Sigmoid colon (tissue), 6 donors: ENCODE measurements at regions not wholly inside any gene's neighbourhood (a gene's known extent, or its start where the extent isn't known, plus 50 kb on each side); places are given as distances from the start of the nearest gene placed in this dataset.
A peak's percentile ranks its signal among the peaks of the same experiment; 100 is the strongest.
"Not testable (repeated sequence)": the region's sequence is repeated elsewhere in the genome, so short reads cannot be mapped to it uniquely, and the experiment has no call there.

Source experiments
- DNase-seq: peaks from one replicate; pipeline ENCODE4 v3.0.0-alpha.2; 2019
- H3K27ac ChIP-seq, 4 donors: fragments of 200-600 bp; sonication (generic); one replicate each; pipeline ENCODE4 v1.5.1; 2016 to 2019; ENCODE audit warnings: mild to moderate bottlenecking in 1 of 4
- H3K27me3 ChIP-seq, 3 donors: fragments of 200-600 bp; sonication (generic); one replicate each; pipeline ENCODE4 v1.5.1; 2019; ENCODE audit warnings: mild to moderate bottlenecking in 1 of 3
- H3K36me3 ChIP-seq, 4 donors: fragments of 200-600 bp; sonication (generic); one replicate each; pipeline ENCODE4 v1.5.1; 2016 to 2019
- H3K4me1 ChIP-seq, 4 donors: fragments of 200-600 bp; sonication (generic); one replicate each; pipeline ENCODE4 v1.5.1; 2017 to 2019
- H3K4me3 ChIP-seq, 4 donors: fragments of 200-600 bp; sonication (generic); one replicate each; pipeline ENCODE4 v1.5.1; 2017 to 2019; ENCODE audit warnings: mild to moderate bottlenecking in 2 of 4, moderate library complexity in 1 of 4
- H3K9me3 ChIP-seq, 4 donors: fragments of 200-600 bp in 3 of 4; sonication (generic) in 3 of 4; one replicate each; pipeline versions ENCODE4 v1.5.1 to v1.6.1; 2013 to 2019
- EP300 ChIP-seq, 4 donors: sonication (generic); formaldehyde crosslinking; IDR thresholded peaks; one replicate each; pipeline ENCODE4 v1.6.1; 2017; ENCODE audit warnings: antibody characterized with exemption in 4 of 4
- POLR2A ChIP-seq, 2 donors: fragments of 450-650 bp; IDR thresholded peaks; one replicate each; pipeline ENCODE4 v1.6.1; 2016; ENCODE audit warnings: antibody characterized with exemption in 2 of 2, mild to moderate bottlenecking in 2 of 2, moderate library complexity in 2 of 2
- POLR2AphosphoS5 ChIP-seq, 4 donors: sonication (generic); formaldehyde crosslinking; IDR thresholded peaks; one replicate each; pipeline ENCODE4 v1.6.1; 2017; ENCODE audit warnings: antibody characterized with exemption in 4 of 4
- WGBS, 2 donors: extraction: QIAGEN DNeasy Blood & Tissue Kit; methylation state at CpG; one replicate each; pipeline ENCODE4 v1.1.7; 2013; 5-methylcytosine and 5-hydroxymethylcytosine counted together
- intact Hi-C: fragments of 100-400 bp; cut with DNase I; formaldehyde crosslinking; loops from one replicate; pipeline ENCODE4 v1.15.1; 2023
- TF ChIP-seq, protein P1 (sequence below), 4 experiments: fragments of 450-650 bp in 3 of 4; fragments of 200-600 bp in 1 of 4; IDR thresholded peaks; one replicate each; pipeline ENCODE4 v1.5.1; 2016 to 2019; ENCODE audit warnings: antibody characterized with exemption in 4 of 4, mild to moderate bottlenecking in 3 of 4, moderate library complexity in 2 of 4
- donor health status: healthy with polysubstance abuse.
- donor health status: healthy.

- intact Hi-C loops = no loop called here
- Histone ChIP-seq H3K4me1 (no peaks in the 10 kb centered on the region), H3K36me3 (no peaks in the 10 kb centered on the region), H3K9me3 (peaks cover 0 to 2% (median 0%) of the 10 kb centered on the region in 4 donors), H3K27ac (peak overlapping the region in 1 of 4 donors; percentile 30), H3K27me3 (no peaks in the 10 kb centered on the region), H3K4me3 (no peak overlapping the region)
- TF ChIP-seq, protein P1, sequence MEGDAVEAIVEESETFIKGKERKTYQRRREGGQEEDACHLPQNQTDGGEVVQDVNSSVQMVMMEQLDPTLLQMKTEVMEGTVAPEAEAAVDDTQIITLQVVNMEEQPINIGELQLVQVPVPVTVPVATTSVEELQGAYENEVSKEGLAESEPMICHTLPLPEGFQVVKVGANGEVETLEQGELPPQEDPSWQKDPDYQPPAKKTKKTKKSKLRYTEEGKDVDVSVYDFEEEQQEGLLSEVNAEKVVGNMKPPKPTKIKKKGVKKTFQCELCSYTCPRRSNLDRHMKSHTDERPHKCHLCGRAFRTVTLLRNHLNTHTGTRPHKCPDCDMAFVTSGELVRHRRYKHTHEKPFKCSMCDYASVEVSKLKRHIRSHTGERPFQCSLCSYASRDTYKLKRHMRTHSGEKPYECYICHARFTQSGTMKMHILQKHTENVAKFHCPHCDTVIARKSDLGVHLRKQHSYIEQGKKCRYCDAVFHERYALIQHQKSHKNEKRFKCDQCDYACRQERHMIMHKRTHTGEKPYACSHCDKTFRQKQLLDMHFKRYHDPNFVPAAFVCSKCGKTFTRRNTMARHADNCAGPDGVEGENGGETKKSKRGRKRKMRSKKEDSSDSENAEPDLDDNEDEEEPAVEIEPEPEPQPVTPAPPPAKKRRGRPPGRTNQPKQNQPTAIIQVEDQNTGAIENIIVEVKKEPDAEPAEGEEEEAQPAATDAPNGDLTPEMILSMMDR (IDR thresholded peaks at IDR 0.05) = no peak
- peak in 2 of 4 donors; percentile 15 to 18 for TF ChIP-seq POLR2AphosphoS5 (IDR thresholded peaks at IDR 0.05)
- DNase-seq = no peak
- WGBS, 2 donors = 41 to 58% methylated on average over 8 of the region's 8 CpGs
These were observed 243.0 kb upstream of the LYPLAL1 start for GRCh38 chr1:218930472-218931241.

DNA sequence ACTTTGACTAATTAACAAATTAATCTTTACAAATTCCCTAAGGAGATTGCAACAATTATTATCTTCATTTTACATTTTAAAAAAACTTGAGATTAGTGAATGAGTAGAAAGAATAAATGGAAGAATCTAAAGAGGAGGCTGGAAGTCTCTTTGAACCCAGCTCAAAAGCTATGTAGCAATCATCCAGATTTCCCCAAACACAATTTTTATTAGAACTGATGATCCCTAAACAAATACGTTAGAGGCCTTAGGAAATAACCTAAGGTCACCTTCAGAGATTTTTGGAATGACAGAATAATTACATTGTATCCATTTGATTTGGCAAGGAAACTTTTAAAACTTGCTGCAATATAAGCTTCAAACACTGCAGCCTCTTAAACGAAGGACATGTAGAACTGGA is 242.4 kb upstream of the LYPLAL1 start:
- no peak overlapping the region for H3K27ac ChIP-seq
- no peak for DNase-seq

GRCh38 chr1:218933513-218933912 is 240.2 kb upstream of the LYPLAL1 start:
- H3K4me3 ChIP-seq = no peak overlapping the region
- no peak for DNase-seq
- H3K27ac ChIP-seq = no peak overlapping the region
- no peaks in the 10 kb centered on the region for H3K4me1 ChIP-seq
- no peaks in the 10 kb centered on the region for H3K27me3 ChIP-seq
- intact Hi-C loops = no loop called here
- H3K9me3 ChIP-seq = peaks cover 0 to 3% (median 0%) of the 10 kb centered on the region in 4 donors
- H3K36me3 ChIP-seq = no peaks in the 10 kb centered on the region
- WGBS, 2 donors = 26 to 38% methylated on average over 1 of the region's 1 CpG
- TF ChIP-seq POLR2AphosphoS5 (IDR thresholded peaks at IDR 0.05) = no peak
- TF ChIP-seq EP300 (IDR thresholded peaks at IDR 0.05) = no peak
- TF ChIP-seq, protein P1 (IDR thresholded peaks at IDR 0.05) = no peak
- TF ChIP-seq POLR2A (IDR thresholded peaks at IDR 0.05) = no peak

More for the DNA sequence above, 242.4 kb upstream of the LYPLAL1 start:
- H3K27me3 ChIP-seq = no peaks in the 10 kb centered on the region
- no peaks in the 10 kb centered on the region for H3K36me3 ChIP-seq
- WGBS, 2 donors = 47 to 62% methylated on average over 2 of the region's 2 CpGs
- H3K4me3 ChIP-seq = no peak overlapping the region
- peaks cover 0 to 3% (median 0%) of the 10 kb centered on the region in 4 donors for H3K9me3 ChIP-seq
- intact Hi-C loops = no loop called here
- no peak for TF ChIP-seq POLR2AphosphoS5 (IDR thresholded peaks at IDR 0.05)
- TF ChIP-seq POLR2A (IDR thresholded peaks at IDR 0.05) = no peak
- no peak for TF ChIP-seq EP300 (IDR thresholded peaks at IDR 0.05)
- TF ChIP-seq, protein P1 (IDR thresholded peaks at IDR 0.05) = no peak
- H3K4me1 ChIP-seq = no peaks in the 10 kb centered on the region

GRCh38 chr1:218935408-218935807 is 238.3 kb upstream of the LYPLAL1 start:
- H3K27ac ChIP-seq, H3K4me3 ChIP-seq, DNase-seq, intact Hi-C loops, H3K9me3 ChIP-seq, H3K4me1 ChIP-seq, H3K27me3 ChIP-seq, H3K36me3 ChIP-seq: not testable (repeated sequence)
- WGBS, 2 donors = 54 to 72% methylated on average over 2 of the region's 2 CpGs

DNA sequence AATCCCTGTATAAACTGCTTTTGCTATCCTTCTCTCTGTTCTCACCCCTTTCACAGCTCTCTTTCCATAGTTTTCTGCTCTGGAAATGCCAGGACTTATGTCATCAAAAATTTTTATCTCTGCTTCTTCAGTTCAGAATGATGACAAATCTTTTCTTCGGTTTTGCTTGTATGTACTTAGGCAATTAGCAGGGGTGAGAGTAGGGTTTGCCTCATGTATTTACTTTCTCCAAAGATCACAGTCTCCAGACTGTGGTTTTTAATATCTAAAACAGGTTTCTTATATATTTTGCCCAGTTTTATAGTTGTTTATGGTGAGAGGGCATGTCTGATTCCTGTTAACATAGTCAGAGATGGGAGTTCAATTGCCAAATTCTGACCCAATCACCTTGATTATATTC is 235.4 kb upstream of the LYPLAL1 start:
- peaks cover 0 to 3% (median 0%) of the 10 kb centered on the region in 4 donors for H3K9me3 ChIP-seq
- H3K4me1 ChIP-seq = no peaks in the 10 kb centered on the region
- no peak overlapping the region for H3K4me3 ChIP-seq
- TF ChIP-seq, protein P1 (IDR thresholded peaks at IDR 0.05) = no peak
- TF ChIP-seq POLR2A (IDR thresholded peaks at IDR 0.05) (no peak), EP300 (IDR thresholded peaks at IDR 0.05) (no peak), POLR2AphosphoS5 (IDR thresholded peaks at IDR 0.05) (no peak)
- no peak for DNase-seq
- intact Hi-C loops = no loop called here
- no peaks in the 10 kb centered on the region for H3K27me3 ChIP-seq
- no peaks in the 10 kb centered on the region for H3K36me3 ChIP-seq
- H3K27ac ChIP-seq = no peak overlapping the region
- WGBS, 2 donors = 0 to 72% methylated on average over 1 of the region's 1 CpG
